Lower leg skin (tissue), 4 donors: ENCODE measurements at regions not wholly inside any gene's neighbourhood (a gene's known extent, or its start where the extent isn't known, plus 50 kb on each side); places are given as distances from the start of the nearest gene placed in this dataset.

ENCODE experiments used
- DNase-seq, 2 donors: peaks; one replicate each; pipeline ENCODE4 v3.0.0-alpha.2; 2019; ENCODE audit warnings: low spot score in 2 of 2
- H3K4me3 ChIP-seq: fragments of 200-600 bp; sonication (generic); 2 replicates; pipeline ENCODE4 v1.5.1; 2017; ENCODE audit warnings: mild to moderate bottlenecking, low read depth; ENCODE audit not compliant: poor library complexity, severe bottlenecking
- POLR2A ChIP-seq, 2 donors: fragments of 450-650 bp; IDR thresholded peaks; one replicate each; pipeline ENCODE4 v1.6.1; 2016 to 2017; ENCODE audit warnings: antibody characterized with exemption in 2 of 2, mild to moderate bottlenecking in 1 of 2, moderate library complexity in 1 of 2
- WGBS, 2 donors: methylation state at CpG; one replicate each; pipeline ENCODE4 v1.1.5; 2018; 5-methylcytosine and 5-hydroxymethylcytosine counted together
- intact Hi-C: fragments of 100-400 bp; cut with DNase I; formaldehyde crosslinking; loops from one replicate; pipeline ENCODE4 v1.15.0; 2023; ENCODE audit warnings: low total_unique reads
- TF ChIP-seq, protein P1 (sequence below), 3 donors: fragments of 450-650 bp; IDR thresholded peaks; one replicate each; pipeline ENCODE4 v1.5.1; 2016; ENCODE audit warnings: antibody characterized with exemption in 3 of 3, mild to moderate bottlenecking in 3 of 3, moderate library complexity in 2 of 3

DNA sequence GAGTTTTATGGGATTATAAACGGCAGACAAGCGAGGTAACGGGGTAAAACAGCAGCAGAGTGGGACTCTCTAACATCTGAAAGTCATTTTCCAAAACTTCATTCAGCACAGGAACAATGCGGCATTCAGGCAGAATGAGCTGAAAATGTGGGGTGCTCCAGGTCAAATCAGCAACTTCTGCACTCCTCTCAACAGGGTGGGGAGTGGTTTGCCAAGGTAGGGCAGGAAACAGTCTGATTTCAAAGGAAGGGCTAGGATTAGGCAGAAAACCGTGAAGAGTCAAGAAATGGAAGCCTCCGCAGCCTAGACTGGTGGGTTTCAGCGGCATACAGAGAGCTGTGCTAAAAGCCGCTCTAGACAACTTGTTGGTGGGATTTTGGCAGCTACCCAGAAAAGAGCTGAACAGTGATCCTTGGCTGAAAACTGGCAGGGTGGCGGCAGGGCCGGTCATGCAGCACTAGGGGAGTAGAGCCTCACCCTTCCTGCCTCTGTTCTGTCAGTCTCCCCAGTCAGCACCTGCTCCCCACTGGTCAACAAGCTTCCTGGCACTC is 154.2 kb upstream of the KLF12 start:
- H3K4me3 ChIP-seq: no peak overlapping the region
- DNase-seq: peak in 1 of 2 donors; percentile 86
- intact Hi-C loops: loop anchor here (10.0 kb wide), 1 partner anchor 154 kb away; the partner anchor contains the start of gene KLF12
- WGBS, 2 donors: 22 to 24% methylated on average over 10 of the region's 10 CpGs
- no peak for TF ChIP-seq POLR2A (IDR thresholded peaks at IDR 0.05)
- TF ChIP-seq, protein P1, sequence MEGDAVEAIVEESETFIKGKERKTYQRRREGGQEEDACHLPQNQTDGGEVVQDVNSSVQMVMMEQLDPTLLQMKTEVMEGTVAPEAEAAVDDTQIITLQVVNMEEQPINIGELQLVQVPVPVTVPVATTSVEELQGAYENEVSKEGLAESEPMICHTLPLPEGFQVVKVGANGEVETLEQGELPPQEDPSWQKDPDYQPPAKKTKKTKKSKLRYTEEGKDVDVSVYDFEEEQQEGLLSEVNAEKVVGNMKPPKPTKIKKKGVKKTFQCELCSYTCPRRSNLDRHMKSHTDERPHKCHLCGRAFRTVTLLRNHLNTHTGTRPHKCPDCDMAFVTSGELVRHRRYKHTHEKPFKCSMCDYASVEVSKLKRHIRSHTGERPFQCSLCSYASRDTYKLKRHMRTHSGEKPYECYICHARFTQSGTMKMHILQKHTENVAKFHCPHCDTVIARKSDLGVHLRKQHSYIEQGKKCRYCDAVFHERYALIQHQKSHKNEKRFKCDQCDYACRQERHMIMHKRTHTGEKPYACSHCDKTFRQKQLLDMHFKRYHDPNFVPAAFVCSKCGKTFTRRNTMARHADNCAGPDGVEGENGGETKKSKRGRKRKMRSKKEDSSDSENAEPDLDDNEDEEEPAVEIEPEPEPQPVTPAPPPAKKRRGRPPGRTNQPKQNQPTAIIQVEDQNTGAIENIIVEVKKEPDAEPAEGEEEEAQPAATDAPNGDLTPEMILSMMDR (IDR thresholded peaks at IDR 0.05): no peak

DNA sequence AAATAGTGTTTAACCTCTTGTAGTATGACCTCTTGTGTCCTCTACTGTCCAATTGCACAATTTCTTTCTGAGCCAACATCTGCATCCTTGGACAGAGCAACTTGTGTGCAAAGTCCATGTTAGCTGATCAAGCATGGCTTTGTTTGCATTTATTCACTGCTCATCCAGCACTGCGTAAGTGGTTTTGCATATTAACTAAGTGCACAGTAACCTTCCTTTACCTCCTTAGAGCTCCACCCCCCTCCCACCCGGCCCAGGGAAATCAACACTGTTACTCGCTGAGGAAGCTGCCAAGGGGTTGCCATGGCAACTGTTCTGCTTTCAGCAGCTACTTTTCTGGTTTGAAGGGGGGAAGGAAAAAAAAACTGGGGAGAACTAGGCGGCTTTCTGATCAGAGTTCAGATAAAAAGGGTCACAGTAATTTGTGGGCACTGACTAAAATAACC is 153.5 kb upstream of the KLF12 start:
- H3K4me3 ChIP-seq: no peak overlapping the region
- 7 to 9% methylated on average over 4 of the region's 4 CpGs for WGBS, 2 donors
- no peak for TF ChIP-seq POLR2A (IDR thresholded peaks at IDR 0.05)
- TF ChIP-seq, protein P1 (IDR thresholded peaks at IDR 0.05): no peak
- intact Hi-C loops: loop anchor here (10.0 kb wide), 1 partner anchor 153 kb away; the partner anchor contains the start of gene KLF12
- peak; percentile 42 to 89 for DNase-seq

DNA sequence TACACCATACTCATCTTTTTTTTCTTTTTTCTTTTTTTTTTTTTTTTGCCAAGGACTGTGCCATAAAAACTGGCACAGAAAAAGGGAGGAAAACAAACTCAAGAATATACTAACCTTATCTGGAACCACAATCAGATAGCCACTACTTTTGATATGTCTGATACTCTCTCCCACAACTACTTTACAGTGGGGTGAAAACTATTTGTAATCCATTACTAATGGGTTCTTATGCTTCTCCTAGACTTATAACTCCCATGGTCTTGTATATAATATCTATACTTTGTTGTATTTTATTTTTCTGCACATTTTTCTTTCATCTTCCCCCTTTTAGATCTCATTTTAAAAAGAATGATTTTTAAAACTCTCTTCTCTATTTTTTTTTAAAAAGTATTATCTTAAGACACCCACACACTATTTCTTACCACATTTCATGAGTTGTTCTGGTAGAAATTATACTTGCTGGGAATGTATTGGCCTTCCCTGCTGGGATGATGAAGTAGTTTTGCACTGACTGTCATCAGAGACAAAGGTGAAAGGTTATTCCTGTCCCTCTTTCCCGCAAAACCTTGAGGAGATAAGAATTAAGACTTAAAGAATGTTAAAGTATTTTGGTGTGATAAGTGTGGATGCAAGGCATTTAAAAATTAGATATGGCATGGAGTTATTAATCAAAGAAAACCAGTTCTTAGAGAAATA is 146.7 kb upstream of the KLF12 start:
- H3K4me3 ChIP-seq: no peak overlapping the region
- DNase-seq: no peak
- no peak for TF ChIP-seq POLR2A (IDR thresholded peaks at IDR 0.05)
- TF ChIP-seq, protein P1 (IDR thresholded peaks at IDR 0.05): no peak
- intact Hi-C loops: loop anchor here (10.0 kb wide), 1 partner anchor 146 kb away; the partner anchor contains the start of gene KLF12
- 79 to 83% methylated on average over 1 of the region's 1 CpG for WGBS, 2 donors

DNA sequence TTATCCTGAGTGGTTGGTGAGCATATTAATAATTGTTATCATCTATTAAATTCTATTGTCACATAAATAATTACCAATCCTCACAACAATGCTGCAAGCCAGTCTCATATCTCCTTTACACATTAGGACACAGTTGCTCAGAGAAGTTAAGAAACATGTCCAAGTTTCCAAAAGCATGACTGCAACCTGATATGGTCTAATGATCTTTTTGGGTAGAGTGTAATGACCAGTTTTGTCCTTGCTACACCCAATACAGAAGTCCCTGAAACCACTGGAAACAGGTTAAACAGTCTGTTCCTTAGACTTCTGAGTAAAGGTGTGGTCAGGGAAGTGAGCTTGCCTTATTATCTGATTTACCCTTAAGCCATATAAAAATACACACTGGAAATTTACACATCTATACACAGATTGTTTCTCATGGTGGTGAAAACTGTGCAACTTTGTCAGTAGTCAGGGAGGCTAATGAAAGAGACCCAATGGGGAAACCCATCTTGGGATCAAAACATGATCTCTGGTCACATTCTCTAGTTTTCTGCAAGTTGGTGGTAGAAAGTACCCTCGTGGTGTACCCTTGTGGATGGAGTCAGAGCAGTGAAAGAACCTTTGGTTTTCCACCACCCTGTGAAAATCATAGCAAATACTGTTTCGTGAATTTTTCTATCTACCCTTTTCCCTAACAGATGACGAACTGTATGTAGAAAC is 146.0 kb upstream of the KLF12 start:
- no peak for DNase-seq
- WGBS, 2 donors: 87 to 93% methylated on average over 3 of the region's 3 CpGs
- H3K4me3 ChIP-seq: no peak overlapping the region
- intact Hi-C loops: loop anchor here (10.0 kb wide), 1 partner anchor 145 kb away; the partner anchor contains the start of gene KLF12
- no peak for TF ChIP-seq POLR2A (IDR thresholded peaks at IDR 0.05)
- TF ChIP-seq, protein P1 (IDR thresholded peaks at IDR 0.05): no peak

DNA sequence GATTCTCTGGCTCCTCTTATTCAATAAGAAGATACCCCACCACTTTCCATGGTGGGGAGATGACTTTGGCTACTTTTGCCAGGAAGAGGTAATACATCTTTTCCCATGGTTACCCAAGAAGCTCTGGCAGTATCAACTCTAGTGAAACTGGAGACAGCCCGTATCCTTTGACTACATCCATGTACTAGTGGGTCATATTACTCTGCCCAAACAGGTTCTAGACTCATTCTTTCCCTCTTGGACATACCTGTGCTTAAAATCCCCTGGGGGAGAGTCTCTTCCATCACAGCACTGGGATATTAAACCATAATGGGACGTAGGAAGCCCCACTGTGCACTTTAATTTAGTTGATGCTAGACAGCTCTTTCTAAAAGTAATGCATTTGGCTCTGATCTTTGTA is 144.7 kb upstream of the KLF12 start:
- TF ChIP-seq POLR2A (IDR thresholded peaks at IDR 0.05): no peak
- TF ChIP-seq, protein P1 (IDR thresholded peaks at IDR 0.05): no peak
- H3K4me3 ChIP-seq: no peak overlapping the region
- WGBS, 2 donors: 79 to 93% methylated on average over 2 of the region's 2 CpGs
- DNase-seq: no peak
- intact Hi-C loops: no loop called here
